CD14-positive monocyte (primary cell): ENCODE measurements at regions not wholly inside any gene's neighbourhood (a gene's known extent, or its start where the extent isn't known, plus 50 kb on each side); places are given as distances from the start of the nearest gene placed in this dataset.

Experiments
- DNase-seq, 3 donors: peaks; one replicate each; pipeline ENCODE4 v3.0.0-alpha.2; 2011 to 2022
- H2AFZ ChIP-seq: 2 replicates; pipeline ENCODE4 v1.6.0; 2012; ENCODE audit warnings: mild to moderate bottlenecking, low read depth, low read length, inconsistent platforms; ENCODE audit not compliant: insufficient read depth, poor library complexity, severe bottlenecking
- H3K27ac ChIP-seq, 2 donors: 1 replicate in 1 of 2; 2 replicates in 1 of 2; pipeline ENCODE4 v1.5.1; 2012 to 2013; ENCODE audit warnings: low read length in 2 of 2, control low read depth in 1 of 2, inconsistent platforms in 1 of 2, low read depth in 1 of 2, mild to moderate bottlenecking in 1 of 2
- H3K27me3 ChIP-seq, 2 donors: one replicate each; pipeline versions ENCODE4 v1.6.0 to v1.6.1; 2011 to 2013; ENCODE audit warnings: low read length in 2 of 2; ENCODE audit not compliant: control insufficient read depth in 2 of 2, insufficient read depth in 2 of 2
- H3K36me3 ChIP-seq, 2 donors: replicated peaks in 1 of 2; 1 replicate in 1 of 2; 2 replicates in 1 of 2; pipeline versions ENCODE4 v1.5.1 to v1.6.1; 2012 to 2013; ENCODE audit warnings: low read length in 2 of 2, control low read depth in 1 of 2, inconsistent platforms in 1 of 2, mild to moderate bottlenecking in 1 of 2; ENCODE audit not compliant: insufficient read depth in 2 of 2, control insufficient read depth in 1 of 2
- H3K4me1 ChIP-seq, 2 donors: 1 replicate in 1 of 2; 2 replicates in 1 of 2; pipeline versions ENCODE4 v1.5.1 to v1.6.1; 2012 to 2013; ENCODE audit warnings: low read length in 2 of 2, control low read depth in 1 of 2, inconsistent platforms in 1 of 2, mild to moderate bottlenecking in 1 of 2, moderate library complexity in 1 of 2; ENCODE audit not compliant: insufficient read depth in 2 of 2, control insufficient read depth in 1 of 2
- H3K4me2 ChIP-seq: replicated peaks from 2 replicates; pipeline ENCODE3; 2012; ENCODE audit warnings: low read length, moderate library complexity, mild to moderate bottlenecking; ENCODE audit not compliant: poor library complexity, severe bottlenecking; ENCODE audit errors: extremely low read depth
- H3K4me3 ChIP-seq, 3 experiments: fragments of 200-600 bp in 1 of 3; sonication (generic) in 1 of 3; replicated peaks in 1 of 3; 1 replicate in 2 of 3; 2 replicates in 1 of 3; pipeline ENCODE4 v1.5.1; 2011 to 2013; ENCODE audit warnings: low read length in 3 of 3, mild to moderate bottlenecking in 3 of 3, control low read depth in 2 of 3, low read depth in 2 of 3, inconsistent platforms in 1 of 3, moderate library complexity in 1 of 3
- H3K79me2 ChIP-seq: 2 replicates; pipeline ENCODE4 v1.6.0; 2012; ENCODE audit warnings: mild to moderate bottlenecking, control low read depth, inconsistent platforms, low read length, moderate library complexity; ENCODE audit not compliant: insufficient read depth
- H3K9ac ChIP-seq: 2 replicates; pipeline ENCODE4 v1.6.0; 2017; ENCODE audit warnings: low read length, mild to moderate bottlenecking; ENCODE audit not compliant: insufficient read depth, poor library complexity, severe bottlenecking
- H3K9me3 ChIP-seq, 2 donors: replicated peaks in 1 of 2; 1 replicate in 1 of 2; 2 replicates in 1 of 2; pipeline versions ENCODE4 v1.5.1 to v1.6.1; 2012 to 2013; ENCODE audit warnings: low read length in 2 of 2, control low read depth in 1 of 2; ENCODE audit not compliant: control insufficient read depth in 1 of 2, insufficient read depth in 1 of 2
- H4K20me1 ChIP-seq: 2 replicates; pipeline ENCODE4 v1.6.0; 2012; ENCODE audit warnings: mild to moderate bottlenecking, low read length, control low read depth, moderate library complexity; ENCODE audit not compliant: insufficient read depth
- H3K27ac Mint-ChIP-seq, 7 donors: one replicate each; pipeline ENCODE4 v1.8.0; 2020; ENCODE audit warnings: mild to moderate bottlenecking in 7 of 7, mixed read lengths in 7 of 7, moderate library complexity in 6 of 7, inconsistent platforms in 2 of 7
- H3K27me3 Mint-ChIP-seq, 3 donors: one replicate each; pipeline ENCODE4 v1.8.0; 2021 to 2022; ENCODE audit warnings: low read depth in 3 of 3, mild to moderate bottlenecking in 3 of 3, mixed read lengths in 3 of 3, moderate library complexity in 3 of 3, inconsistent platforms in 1 of 3
- H3K36me3 Mint-ChIP-seq, 2 donors: one replicate each; pipeline ENCODE4 v1.8.0; 2020; ENCODE audit warnings: mixed read lengths in 2 of 2, inconsistent platforms in 1 of 2, mild to moderate bottlenecking in 1 of 2
- H3K4me1 Mint-ChIP-seq: one replicate; pipeline ENCODE4 v1.8.0; 2020; ENCODE audit warnings: mild to moderate bottlenecking, mixed read lengths
- H3K4me3 Mint-ChIP-seq, 2 donors: one replicate each; pipeline ENCODE4 v1.8.0; 2020; ENCODE audit warnings: mild to moderate bottlenecking in 2 of 2, mixed read lengths in 2 of 2, moderate library complexity in 1 of 2
- H3K9me3 Mint-ChIP-seq, 7 donors: one replicate each; pipeline ENCODE4 v1.8.0; 2020 to 2022; ENCODE audit warnings: mixed read lengths in 7 of 7, mild to moderate bottlenecking in 6 of 7, moderate library complexity in 6 of 7, inconsistent platforms in 2 of 7
- WGBS: methylation state at CpG from one replicate; pipeline ENCODE4 v1.1.5; 2013; ENCODE audit warnings: missing lambda C conversion rate; ENCODE audit not compliant: insufficient coverage; 5-methylcytosine and 5-hydroxymethylcytosine counted together
- intact Hi-C, 2 donors: fragments of 100-400 bp; cut with micrococcal nuclease; formaldehyde crosslinking; loops; one replicate each; pipeline versions ENCODE4 v1.15.0 to v1.15.1; 2023
- TF ChIP-seq, protein P1 (sequence below): fragments of 200-600 bp; IDR thresholded peaks from one replicate; pipeline ENCODE4 v1.8.0; 2022; ENCODE audit warnings: antibody characterized with exemption, mild to moderate bottlenecking

DNA sequence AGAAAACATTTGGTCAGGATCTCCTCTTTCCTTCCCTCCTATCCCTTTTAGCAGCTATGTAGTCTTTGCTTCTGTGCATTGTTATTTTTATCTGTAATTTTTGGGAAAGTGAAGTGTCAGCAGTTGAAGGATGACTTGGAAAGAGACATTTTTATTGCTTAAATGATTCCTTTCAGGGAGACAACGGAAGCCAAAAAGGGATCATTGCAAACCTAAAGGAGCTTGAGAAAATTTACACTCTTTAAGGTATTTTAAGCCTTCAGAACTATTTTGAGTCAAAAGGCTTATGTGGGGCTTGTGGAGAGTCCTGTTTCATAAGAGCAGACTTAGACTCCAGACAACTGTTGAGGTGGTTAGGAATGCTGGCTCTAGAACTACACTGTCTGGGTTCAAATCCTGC is 281.6 kb downstream of the KIF4B start:
- H2AFZ ChIP-seq: no peak overlapping the region
- DNase-seq: no peak
- TF ChIP-seq, protein P1, sequence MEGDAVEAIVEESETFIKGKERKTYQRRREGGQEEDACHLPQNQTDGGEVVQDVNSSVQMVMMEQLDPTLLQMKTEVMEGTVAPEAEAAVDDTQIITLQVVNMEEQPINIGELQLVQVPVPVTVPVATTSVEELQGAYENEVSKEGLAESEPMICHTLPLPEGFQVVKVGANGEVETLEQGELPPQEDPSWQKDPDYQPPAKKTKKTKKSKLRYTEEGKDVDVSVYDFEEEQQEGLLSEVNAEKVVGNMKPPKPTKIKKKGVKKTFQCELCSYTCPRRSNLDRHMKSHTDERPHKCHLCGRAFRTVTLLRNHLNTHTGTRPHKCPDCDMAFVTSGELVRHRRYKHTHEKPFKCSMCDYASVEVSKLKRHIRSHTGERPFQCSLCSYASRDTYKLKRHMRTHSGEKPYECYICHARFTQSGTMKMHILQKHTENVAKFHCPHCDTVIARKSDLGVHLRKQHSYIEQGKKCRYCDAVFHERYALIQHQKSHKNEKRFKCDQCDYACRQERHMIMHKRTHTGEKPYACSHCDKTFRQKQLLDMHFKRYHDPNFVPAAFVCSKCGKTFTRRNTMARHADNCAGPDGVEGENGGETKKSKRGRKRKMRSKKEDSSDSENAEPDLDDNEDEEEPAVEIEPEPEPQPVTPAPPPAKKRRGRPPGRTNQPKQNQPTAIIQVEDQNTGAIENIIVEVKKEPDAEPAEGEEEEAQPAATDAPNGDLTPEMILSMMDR: no peak
- H3K4me2 ChIP-seq: no peak overlapping the region
- Mint-ChIP-seq H3K36me3 (no peaks in the 10 kb centered on the region), H3K27ac (no peak overlapping the region), H3K9me3 (peaks cover 0 to 7% (median 3%) of the 10 kb centered on the region in 7 donors), H3K27me3 (peaks cover 0 to 2% (median 0%) of the 10 kb centered on the region in 3 donors), H3K4me3 (no peak overlapping the region), H3K4me1 (no peaks in the 10 kb centered on the region)
- no peaks in the 10 kb centered on the region for H4K20me1 ChIP-seq
- no peak overlapping the region for H3K27ac ChIP-seq
- H3K9ac ChIP-seq: no peak overlapping the region
- WGBS: no CpG with 5 or more reads among the region's 1 CpG
- intact Hi-C loops: no loop called here
- no peak overlapping the region for H3K4me3 ChIP-seq
- H3K27me3 ChIP-seq: no peaks in the 10 kb centered on the region
- no peaks in the 10 kb centered on the region for H3K4me1 ChIP-seq
- no peaks in the 10 kb centered on the region for H3K79me2 ChIP-seq
- no peaks in the 10 kb centered on the region for H3K9me3 ChIP-seq
- H3K36me3 ChIP-seq: no peaks in the 10 kb centered on the region

DNA sequence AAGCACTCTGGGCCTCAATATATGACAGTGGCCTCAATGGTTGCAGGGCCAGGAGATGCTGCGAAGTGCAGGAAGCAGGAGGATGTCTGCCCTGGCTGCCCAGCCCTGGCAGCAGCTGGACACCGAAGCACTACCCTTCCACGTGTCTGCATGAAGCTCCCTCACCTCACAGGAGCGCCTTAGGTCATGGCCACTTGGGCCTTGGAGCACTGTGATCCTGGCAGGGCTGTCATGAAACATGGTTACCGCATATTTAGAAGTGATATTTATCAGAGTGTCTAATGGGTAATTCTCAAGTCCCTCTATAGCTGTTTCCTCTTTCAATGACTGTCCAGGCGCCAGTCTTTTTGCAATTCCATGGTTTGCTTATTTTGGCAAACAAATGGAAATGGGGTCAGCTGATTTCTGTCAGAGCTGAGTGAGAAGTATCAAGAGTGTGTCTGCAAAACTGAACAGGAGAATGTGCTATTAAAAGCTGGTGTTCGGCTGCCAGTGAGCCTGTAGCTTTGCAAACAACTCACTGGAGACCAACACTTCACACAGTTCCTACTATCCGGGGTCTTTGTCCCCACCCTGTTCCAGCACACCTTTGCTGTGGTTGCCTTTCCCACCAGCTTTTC is 285.9 kb downstream of the KIF4B start:
- Histone ChIP-seq H3K9me3 (peaks cover 0 to 3% of the 10 kb centered on the region in 2 donors), H3K27ac (no peak overlapping the region), H2AFZ (no peak overlapping the region), H3K4me1 (peaks cover 9 to 10% of the 10 kb centered on the region in 2 donors), H3K9ac (no peak overlapping the region), H3K36me3 (no peaks in the 10 kb centered on the region), H3K4me2 (no peak overlapping the region), H3K27me3 (no peaks in the 10 kb centered on the region), H4K20me1 (no peaks in the 10 kb centered on the region), H3K4me3 (no peak overlapping the region), H3K79me2 (no peaks in the 10 kb centered on the region)
- no peak overlapping the region for H3K27ac Mint-ChIP-seq
- H3K27me3 Mint-ChIP-seq: peaks cover 0 to 2% (median 0%) of the 10 kb centered on the region in 3 donors
- no peak for DNase-seq
- WGBS: 72% methylated on average over 4 of the region's 8 CpGs
- no peak overlapping the region for H3K4me3 Mint-ChIP-seq
- H3K4me1 Mint-ChIP-seq: peaks cover 10% of the 10 kb centered on the region
- peaks cover 0 to 12% (median 3%) of the 10 kb centered on the region in 7 donors for H3K9me3 Mint-ChIP-seq
- H3K36me3 Mint-ChIP-seq: no peaks in the 10 kb centered on the region
- intact Hi-C loops: no loop called here
- TF ChIP-seq, protein P1: no peak
